ENCODE measurements at regions not wholly inside any gene's neighbourhood (a gene's known extent, or its start where the extent isn't known, plus 50 kb on each side); places are given as distances from the start of the nearest gene placed in this dataset.

- TF ChIP-seq CTCF (conservative IDR thresholded peaks at IDR 0.05; ENCODE audit: low read length) (no peak), EZH2phosphoT487 (IDR thresholded peaks at IDR 0.05; ENCODE audit: borderline replicate concordance) (no peak)
These were observed 353.2 kb upstream of the CAMK1G start for GRCh38 chr1:209230314-209230713.

Data from Loucy (cell line).